Right forelimb (tissue), 1 donor: ENCODE measurements at regions not wholly inside any gene's neighbourhood (a gene's known extent, or its start where the extent isn't known, plus 50 kb on each side); places are given as distances from the start of the nearest gene placed in this dataset.
A peak's percentile ranks its signal among the peaks of the same experiment; 100 is the strongest.
"Not testable (repeated sequence)": the region's sequence is repeated elsewhere in the genome, so short reads cannot be mapped to it uniquely, and the experiment has no call there.

Experiments
- DNase-seq: peaks from one replicate; pipeline ENCODE4 v3.0.0-alpha.2; 2018

- peak; percentile 67 for DNase-seq
Observed at GRCh38 chr5:171724468-171725204, 61.0 kb upstream of the SMIM23 start.

- DNase-seq, result no peak
Observed at GRCh38 chr5:171725205-171725601, 60.4 kb upstream of the SMIM23 start.

GRCh38 chr5:171726819-171727218, 58.8 kb upstream of the SMIM23 start:
- not testable (repeated sequence) for DNase-seq

GRCh38 chr5:171728686-171729085, 56.9 kb upstream of the SMIM23 start:
- no peak for DNase-seq
